NCI-H1694 treated with DMSO at 0.1 percent for 48 hours (cell line): ENCODE measurements at regions not wholly inside any gene's neighbourhood (a gene's known extent, or its start where the extent isn't known, plus 50 kb on each side); places are given as distances from the start of the nearest gene placed in this dataset.

Experiments used
- DNase-seq: peaks from one replicate; lab custom pipeline; 2025; lab: John Stamatoyannopoulos, UW

DNA sequence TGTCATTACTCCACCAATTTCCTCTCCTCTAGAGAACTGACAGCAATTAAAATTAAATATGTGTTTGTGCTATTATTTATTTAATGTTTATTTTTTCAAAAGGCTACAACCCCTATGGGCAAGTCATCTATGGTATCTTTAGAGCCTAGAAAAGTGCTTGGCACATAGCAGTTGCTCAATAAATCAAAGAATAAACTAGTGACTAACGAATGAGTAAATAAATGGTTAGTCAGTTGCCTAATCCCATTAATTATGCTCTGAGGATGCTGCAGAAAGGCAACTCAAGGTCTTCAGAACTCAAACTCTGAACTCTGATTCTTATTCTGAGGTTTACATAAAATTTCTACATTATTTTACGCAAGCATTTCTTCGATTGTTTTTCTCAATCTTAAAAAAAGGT, 193.0 kb upstream of the TSHZ2 start:
- DNase-seq = no peak

DNA sequence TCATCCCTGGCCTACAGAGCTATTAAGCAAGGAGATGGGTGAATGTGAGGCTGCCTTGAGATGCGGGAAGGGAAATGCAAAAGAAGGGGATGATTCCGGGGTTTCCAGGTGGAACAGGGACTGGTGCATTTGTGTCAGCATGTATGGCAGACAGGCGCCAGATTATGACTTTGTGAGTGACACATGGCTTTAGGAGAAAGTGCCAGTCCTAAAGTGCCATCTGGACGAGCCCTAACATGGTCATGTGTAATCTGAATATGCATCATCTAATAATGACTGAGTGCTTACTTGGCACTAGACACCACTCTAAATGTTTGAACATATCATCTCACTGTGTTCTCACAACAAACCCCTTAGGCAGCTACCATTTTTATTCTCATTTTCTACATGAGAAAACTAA, 195.0 kb upstream of the TSHZ2 start:
- DNase-seq = peak; percentile 14

DNA sequence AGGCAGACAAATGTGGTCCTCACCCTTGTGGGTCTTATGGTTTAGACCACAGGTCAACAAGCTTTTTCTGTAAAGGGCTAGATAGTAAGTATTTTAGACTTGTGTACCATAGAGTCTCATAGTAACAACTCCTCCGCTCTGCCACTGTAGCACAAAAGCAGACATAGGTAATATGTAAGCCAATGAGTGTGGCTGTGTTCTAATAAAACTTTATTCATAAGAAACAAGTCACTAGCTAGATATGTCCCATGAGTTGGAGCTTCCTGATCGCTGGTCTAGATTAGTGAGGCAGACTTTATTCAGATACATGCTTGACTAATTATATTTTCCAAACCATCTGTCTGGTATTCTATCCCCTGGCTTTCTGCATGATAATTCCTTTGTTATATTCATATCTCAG, 196.4 kb upstream of the TSHZ2 start:
- DNase-seq = no peak

DNA sequence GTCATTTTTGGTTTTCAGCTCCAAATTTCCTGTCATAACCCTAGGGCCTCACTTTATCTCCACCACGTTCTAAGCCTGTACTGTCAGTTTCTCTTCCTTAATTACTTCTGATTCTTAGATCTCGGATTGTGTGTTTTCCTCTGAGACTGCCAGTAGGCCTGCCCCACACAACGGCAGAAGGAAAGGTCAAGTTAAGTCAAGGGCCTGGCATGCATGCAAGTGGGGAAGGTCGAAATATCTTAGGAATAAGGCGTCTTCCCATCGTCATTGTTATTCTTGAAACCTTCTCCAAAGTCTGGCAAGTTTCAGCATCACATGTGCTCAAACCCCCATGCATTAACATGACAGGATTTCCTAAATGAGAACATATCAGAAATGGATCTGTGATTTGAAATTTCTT, 203.5 kb upstream of the TSHZ2 start:
- DNase-seq = no peak

DNA sequence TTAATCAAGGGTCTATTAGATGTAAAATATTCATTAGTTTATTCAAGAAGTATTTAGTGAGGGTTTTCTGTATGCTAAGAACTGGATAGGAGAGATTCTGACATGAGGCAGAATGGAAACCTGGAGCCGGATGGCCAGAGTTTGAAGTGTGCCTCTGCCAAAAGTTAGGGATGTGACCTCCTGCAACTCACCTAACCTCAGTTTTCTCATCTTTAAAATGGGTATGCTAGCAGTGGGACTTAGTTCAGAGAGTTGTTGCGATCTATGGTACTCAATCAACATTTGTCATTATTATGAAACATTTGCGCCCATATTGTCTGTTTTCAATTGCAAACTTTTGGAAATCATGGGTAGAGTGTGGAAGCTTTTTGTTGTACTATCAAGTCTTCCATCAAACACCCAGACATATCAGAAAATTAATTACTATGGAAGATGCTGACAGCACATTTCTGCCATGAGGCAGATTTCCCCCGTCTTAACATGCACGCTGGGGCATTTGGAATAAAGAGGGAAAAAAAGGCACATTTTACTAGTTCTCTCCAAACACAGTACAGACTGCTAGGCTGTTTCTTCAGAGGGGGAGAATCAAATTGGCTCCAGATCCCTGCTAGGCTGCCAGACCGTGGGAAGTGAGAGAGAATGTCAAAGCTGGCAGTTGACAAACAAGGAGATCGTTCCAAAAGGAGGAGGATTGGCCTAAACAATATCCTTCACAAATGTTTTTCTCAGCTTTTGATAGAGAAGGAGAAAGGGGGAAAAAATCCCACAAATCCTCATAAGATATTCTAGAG, 205.3 kb upstream of the TSHZ2 start:
- no peak for DNase-seq

DNA sequence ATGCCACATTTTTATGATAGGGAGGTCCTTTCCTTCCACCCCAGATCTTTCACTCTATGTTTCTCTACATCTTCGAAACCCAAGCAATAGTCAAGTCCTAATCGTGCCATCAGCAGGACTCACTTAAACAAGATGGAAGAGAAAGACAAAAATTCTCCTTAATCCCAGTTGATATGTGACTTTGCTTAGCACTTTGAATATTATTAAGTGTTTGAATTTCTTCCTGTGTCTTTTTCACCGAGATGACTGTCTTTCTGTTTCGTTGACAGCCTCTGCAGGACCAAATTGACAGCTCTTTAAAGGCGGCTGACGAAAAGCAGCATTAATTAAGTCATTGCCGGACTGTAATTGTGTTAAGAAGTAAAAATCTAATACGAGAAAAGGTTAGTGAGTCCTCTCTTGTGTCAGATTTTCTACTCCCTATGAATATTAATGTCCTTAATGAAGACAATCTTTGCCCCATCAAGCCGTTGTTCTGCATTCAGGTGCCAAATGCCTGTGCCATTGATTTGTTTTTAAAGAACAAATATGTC, 208.8 kb upstream of the TSHZ2 start:
- no peak for DNase-seq

DNA sequence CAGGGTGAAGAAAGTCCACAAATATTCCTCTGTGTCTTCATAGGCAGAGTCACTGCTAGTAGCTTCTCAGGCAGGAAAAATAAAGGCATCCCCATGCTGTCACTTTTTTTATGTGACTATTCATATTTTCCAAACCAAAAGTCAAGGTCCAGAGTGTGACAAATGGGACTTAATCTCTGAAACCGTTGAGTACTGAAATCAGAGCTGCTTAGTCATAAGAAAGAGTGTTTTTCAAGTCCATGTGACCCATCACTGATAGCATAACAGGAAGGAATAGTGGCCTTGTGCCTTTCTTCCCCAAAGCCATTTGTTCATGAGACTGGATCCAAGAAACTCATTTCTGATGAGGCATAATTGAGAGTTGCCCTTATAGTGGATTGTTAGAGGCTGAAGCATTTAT, 210.3 kb upstream of the TSHZ2 start:
- no peak for DNase-seq

DNA sequence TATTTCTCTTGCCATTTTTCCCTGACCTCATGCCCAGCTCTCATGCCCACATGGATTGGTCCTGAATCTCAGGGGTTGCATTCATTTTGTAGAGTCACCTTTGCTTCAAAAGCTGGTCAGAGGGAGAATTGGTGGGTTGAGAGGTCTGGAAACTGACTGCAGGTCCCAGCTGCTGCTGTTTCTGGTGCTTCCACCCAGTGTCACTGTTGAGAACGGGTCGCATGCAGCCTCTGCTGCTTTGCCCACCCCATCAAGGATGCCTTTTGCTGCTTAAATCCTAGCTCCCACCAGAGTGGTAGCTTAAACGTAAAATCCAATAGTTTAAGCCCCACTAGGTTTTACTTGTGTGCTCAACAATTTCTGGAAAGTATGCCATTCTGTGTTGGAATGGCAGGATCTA, 211.4 kb upstream of the TSHZ2 start:
- DNase-seq = no peak

DNA sequence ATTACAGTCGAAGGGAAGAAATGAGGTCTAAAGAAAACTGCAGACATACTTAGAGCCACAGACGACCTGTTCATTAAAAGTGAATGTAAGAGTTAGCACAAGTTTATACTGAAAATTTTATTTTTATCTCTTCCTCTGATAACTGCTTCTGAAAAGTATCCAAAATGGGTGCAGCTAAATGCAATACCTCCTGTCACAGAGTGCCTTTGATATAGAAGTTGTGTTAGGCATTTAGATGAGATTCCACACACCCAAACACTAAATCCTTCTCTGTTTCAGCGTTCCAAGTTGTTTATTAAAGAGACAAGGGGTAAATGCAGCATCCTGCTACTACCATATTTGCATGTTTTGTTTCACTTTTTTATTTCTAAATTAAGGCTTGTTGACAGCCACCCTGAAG, 214.7 kb upstream of the TSHZ2 start:
- no peak for DNase-seq

DNA sequence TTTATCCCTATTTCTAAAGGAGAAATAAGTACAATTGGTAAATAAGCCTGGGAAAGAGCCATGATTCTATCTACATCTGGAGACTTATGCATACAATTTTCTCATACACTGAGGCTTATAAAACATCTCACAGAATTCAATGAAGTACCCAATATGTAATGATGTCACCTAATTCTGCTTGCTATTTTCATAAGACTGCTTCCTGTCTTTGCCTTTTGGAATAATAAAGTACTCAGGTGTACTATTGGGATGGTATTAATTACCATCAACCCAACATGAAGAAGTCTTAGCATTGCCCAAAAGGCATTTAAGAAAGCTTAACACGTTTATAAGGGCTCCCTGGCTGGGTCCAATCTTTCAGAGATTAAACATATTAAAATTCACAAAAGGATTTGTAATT, 216.4 kb upstream of the TSHZ2 start:
- DNase-seq = no peak

DNA sequence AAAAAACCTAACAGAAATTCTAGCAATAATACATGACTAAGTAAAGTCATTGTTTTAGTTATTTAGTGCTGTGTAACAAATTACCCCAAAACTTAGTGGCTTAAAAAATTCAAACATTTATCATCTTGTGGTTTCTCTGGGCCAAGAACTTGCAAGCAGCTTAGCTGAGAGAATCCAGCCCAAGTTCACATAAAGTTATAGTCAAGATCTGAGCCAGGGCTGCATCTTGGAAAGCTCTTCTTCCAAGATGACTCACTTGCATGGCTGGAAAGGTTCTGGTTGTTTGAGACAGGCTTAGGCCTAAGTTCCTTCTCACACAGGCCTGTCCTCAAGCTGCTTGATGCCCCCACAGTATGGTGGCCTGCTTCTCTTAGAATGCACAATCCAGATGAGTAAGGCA, 217.8 kb upstream of the TSHZ2 start:
- DNase-seq = no peak

DNA sequence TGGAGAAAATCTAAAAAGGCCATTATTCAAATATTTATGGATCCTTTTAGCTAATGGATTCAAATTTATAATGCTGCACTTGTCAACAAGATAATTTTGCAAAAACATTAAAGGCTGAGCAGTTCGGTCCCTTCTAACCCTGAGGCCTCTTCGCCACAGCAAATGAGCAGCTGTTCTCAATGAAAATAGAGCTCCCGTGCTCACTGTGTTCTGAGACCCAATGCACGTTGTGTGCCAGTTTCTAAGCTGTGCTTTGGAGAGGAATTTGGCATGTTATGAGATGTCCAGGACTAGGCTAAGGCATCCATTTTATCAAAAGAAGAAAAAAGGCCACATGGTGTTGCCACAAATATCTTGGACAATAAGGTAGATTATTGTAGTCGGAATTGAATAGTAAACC, 220.1 kb upstream of the TSHZ2 start:
- no peak for DNase-seq

DNA sequence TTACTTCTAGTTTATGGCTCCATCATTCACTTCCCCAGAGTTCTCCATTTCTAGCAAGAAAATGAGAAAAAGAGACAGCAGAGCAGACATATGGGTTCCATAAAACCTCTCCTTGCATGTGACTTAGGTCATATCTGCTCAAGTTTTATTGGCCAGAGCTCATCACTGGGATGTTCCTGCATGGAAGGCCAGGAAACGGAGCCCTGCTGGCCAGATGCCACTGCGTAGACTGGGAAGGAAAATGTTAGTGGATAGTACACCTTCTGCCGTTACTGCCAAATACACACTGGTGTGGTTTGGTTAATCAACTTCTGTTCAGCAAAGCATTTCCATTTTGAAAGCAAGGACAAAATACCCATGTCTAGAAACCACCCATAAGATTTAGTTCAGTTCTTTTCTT, 220.6 kb upstream of the TSHZ2 start:
- no peak for DNase-seq

DNA sequence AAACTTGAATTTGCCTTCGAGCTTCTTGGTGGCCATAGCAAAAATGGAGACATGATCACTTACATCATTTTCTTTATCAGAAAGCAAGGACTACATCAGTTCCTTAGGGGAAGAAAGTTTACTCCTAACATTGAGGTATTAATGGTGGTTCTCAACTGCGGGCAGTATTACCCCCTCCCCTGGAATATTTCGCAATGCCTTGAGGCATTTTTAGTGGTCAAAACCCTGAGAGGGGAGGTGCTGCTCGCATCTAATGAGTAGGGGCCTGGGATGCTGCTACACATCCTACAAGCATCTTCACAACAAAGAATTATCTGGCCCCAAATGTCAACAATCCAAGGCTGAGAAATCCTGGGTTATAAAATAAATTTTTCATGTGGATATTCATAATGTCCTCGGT, 222.2 kb upstream of the TSHZ2 start:
- DNase-seq = no peak

DNA sequence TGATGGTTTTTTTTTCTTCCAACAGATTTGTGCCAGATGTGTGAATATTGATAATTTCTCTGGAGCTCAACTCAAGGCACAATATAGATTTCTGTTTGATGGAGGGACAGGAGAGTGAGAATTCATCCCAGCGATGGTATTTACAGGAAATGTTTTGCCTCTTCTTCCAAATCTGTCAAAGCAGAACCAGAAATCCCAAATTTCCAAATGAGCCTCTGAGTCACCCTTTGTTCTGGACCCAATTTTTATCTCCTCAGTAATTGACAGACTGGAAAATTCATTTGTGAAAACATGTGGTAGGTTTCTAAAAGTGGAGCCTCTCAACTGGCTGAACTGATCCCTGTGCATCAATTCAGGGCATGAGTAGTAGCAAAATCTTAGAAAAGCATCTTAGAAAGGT, 223.2 kb upstream of the TSHZ2 start:
- DNase-seq = peak; percentile 74

DNA sequence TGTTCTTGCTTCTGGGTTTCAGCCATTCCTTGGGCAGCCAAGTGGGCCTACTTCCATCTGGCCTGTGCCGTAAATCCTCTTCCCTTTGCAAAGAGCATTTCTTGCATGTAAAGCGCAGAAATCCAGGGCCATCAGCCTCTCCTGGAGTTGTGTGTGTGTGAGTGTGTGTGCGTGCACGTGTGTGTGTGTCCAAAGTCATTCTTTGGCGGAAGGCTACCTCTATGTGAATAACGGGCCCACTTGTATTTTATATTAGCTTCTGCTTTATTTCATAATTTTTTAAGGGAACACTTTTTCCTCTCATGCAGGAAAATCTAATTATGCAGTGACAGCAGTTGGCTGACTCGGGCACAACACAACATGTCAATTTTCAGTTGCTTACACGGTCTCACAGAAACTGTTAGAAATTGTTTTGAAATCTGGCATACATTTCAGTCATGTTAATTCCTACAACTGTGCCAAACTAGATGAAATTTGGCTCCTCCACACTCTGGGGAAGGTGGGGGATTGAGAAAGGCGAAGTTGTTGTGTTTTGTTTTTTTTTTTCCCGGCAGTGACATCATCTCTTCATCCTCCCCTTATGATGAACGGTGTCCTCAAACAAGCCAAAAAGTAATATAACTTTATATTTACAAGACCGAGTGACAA, 223.7 kb upstream of the TSHZ2 start:
- DNase-seq = peak; percentile 89

DNA sequence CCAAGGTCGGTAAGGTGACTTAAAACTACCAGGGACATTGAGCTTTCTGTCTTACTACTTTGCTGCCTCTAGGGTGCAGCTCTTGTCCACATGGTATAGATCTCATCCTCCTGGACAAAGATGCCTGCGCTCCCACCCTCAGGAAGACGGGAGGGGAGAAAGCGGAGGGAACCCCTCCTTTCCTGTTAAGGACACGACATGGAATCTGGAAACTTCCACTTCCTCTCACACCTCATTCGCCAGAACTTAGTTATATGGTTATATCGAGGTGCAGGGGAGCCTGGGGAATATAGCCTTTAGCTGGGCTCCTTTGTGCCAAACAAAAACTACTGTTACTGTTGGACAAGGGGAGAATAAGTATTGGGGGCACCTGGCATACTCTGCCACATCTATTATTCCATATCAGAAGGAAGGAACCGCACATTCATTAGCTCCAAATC, 224.3 kb upstream of the TSHZ2 start:
- DNase-seq = peak; percentile 79

DNA sequence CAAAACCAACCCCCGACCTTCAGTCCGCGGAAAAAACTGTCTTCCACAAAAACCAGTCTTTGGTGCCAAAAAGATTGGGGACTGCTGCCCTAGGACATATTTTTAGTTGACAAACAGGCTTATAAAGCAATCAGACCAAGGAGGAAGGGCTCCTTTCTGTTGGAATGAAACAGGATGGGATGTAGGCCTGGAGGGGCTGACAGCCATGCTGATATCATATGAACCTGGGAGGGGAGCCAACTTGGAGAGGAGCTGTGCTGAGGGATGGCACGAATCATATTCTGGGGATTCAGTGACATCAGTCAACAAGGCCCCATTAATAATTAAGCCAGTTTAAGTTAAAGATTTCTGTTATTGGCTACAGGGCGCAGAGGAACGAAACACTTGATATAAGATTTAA, 225.4 kb upstream of the TSHZ2 start:
- peak; percentile 2 for DNase-seq

DNA sequence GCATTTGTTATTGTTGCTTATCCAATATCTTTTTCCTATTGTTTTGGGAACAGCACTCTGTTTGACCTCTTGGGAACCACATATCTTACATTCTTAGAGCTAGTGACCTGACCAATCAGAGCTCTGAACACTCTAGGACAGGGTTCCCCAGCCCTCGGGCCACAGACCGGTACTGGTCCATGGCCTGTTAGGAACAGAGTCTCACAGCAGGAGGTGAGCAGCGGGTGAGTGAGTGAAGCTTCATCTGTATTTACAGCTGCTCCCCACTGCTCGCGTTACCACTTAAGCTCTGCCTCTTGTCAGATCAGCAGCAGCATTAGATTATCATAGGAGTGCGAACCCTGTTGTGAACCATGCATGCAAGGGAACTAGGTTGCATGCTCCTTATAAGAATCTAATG, 226.0 kb upstream of the TSHZ2 start:
- no peak for DNase-seq

DNA sequence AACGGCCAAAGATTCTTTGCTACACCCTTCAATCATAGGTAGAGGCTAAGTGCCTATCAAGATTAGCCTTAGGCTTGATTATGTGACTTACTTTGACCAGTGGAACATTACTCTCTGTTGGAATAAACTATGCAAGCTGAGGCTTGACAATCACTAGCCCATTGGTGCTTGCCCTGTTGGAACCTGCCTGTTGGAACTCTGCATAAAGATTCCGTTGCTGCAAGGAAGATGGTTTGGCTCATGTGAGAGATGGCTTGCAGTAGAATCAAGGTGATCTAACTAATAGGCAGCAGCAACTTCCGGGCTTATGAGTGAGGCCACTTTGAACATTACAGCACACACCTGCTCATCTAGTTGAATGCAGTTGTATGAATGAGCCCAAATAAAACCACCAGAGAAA, 227.7 kb upstream of the TSHZ2 start:
- no peak for DNase-seq

DNA sequence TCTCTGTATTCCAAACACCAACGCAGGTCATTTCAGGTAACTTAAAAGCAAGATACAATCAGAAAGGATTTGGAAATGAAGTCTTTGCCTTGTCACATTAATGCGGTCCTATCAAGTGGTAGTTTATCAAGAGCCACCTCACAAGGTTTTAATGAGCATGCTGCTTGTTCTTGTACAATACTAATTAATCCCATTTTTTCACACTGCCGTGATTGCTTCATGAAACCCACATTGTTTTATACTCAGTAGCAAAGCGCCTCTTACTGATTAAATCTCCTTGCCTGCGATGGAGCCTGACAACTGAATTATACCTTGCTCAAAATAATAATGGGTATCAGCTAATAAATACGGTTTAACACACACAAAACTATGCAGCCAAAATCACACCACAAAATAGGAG, 234.1 kb upstream of the TSHZ2 start:
- DNase-seq = no peak

DNA sequence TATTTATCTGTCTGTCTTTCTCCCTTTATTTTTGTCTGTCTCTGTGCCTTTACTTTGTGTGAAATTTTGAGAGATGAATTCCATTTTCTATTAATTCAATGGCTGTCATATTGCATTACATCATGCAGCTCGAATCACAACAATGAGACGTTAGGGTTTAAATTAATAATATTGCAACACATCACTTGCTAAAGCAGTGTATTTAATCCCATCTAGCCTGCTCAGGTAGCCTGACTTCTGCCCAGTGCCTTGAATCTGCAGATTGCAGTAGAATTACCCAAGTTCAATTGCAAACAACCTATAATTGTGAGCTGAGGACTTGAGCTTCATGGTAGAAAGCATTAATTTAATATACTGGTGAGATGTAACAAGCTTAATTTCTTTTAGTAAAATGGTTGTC, 235.7 kb upstream of the TSHZ2 start:
- no peak for DNase-seq

DNA sequence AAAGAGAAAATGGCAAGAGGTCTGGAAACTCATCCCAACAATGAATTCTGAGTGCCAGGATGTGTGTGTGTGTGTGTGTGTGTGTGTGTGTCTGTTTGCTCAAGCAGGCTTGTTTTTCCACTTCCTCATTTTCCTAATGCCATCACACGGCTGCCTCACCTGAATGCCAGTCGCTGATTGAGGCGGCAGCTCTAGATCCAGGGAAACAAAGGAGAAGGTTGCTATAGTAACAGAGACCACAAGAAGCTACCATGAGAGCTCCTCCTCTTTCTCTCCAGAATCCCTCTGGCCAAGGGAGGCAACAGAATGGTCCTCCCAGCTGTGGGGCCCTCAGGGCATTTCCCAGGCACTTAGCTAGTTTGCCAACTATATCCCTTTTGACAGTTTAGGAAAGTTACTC, 241.1 kb upstream of the TSHZ2 start:
- no peak for DNase-seq
